Heart left ventricle (tissue), 13 donors: ENCODE measurements at regions not wholly inside any gene's neighbourhood (a gene's known extent, or its start where the extent isn't known, plus 50 kb on each side); places are given as distances from the start of the nearest gene placed in this dataset.

Experiments used
- POLR2A ChIP-seq, 2 donors: fragments of 450-650 bp; IDR thresholded peaks; one replicate each; pipeline ENCODE4 v1.6.1; 2017; ENCODE audit warnings: antibody characterized with exemption in 2 of 2, mild to moderate bottlenecking in 2 of 2, moderate library complexity in 2 of 2
- TF ChIP-seq, protein P1 (sequence below), 12 donors: fragments of 200-600 bp; sonication (generic) in 4 of 12; IDR thresholded peaks; one replicate each; pipeline versions ENCODE4 v1.5.0 to v1.8.0; 2018 to 2022; ENCODE audit warnings: antibody characterized with exemption in 12 of 12, mild to moderate bottlenecking in 5 of 12
- donor health status: ischemic (EF 13 %, LVEDD 7.1; RV severe dilation, severe dysfunction).
- donor health status: DM: no; HTN: yes; CAD: no.
- donor health status: DM: no; HTN: no; CAD: no.
- donor health status: ischemic (EF 25% LVEDD 6.9; RV normal size, moderate dysfunction).
- donor health status: ischemic (EF 25% LVEDD 5.7; RV mildly dilated, moderate dysfunction).
- donor health status: ischemic (EF 35%, LVEDD 5.7; RV mildly dilated, moderate dysfunction).
- donor health status: nonischemic (EF 11% LVEDD 7.7; RV severe dilation, severe dysfunction).
- donor health status: DM: yes; HTN: yes; CAD: no.
- donor health status: PGD.
- donor health status: ischemic (EF 29% LVEDD 5.4; RV normal size, mild dysfunction).
- donor health status: nonischemic (EF 23%, LVEDD 6.1; RV moderate dilation, normal function).

DNA sequence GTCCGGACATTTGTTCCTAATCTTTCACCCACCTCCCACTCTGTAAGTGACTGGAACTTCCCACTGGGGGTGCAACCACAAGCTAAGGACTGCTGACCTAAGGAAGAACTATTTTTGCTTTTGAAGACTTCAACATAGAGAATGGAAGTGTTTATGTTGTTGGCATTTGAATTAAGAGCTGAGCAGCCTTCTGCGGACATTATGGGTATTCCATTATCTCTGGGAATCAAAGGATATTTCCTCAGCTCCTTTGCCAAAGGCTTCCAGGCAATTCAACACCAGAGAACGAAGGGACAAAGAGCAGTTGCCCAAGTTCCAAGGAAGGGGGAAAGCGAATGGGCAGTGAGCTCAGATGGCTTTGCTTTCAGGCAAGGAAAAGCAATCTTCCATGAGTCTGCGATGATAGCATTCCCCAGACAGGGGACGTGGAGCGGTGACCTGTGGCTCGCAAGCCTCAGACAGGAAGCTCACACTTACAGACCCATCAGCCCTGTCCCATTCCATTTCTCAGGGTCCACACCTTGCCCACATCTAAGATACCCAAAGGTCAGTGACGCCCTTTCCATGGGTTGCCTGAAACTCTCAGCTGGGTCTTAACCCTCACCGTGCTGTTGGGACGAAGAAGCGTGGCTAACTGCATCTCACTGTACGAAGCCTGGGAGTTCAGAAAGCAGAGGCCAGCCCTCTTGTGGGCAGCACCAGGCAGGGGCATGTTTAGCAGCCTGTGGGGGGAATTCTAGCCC, 116.8 kb downstream of the COPS8 start:
- no peak for TF ChIP-seq POLR2A (IDR thresholded peaks at IDR 0.05)
- TF ChIP-seq, protein P1, sequence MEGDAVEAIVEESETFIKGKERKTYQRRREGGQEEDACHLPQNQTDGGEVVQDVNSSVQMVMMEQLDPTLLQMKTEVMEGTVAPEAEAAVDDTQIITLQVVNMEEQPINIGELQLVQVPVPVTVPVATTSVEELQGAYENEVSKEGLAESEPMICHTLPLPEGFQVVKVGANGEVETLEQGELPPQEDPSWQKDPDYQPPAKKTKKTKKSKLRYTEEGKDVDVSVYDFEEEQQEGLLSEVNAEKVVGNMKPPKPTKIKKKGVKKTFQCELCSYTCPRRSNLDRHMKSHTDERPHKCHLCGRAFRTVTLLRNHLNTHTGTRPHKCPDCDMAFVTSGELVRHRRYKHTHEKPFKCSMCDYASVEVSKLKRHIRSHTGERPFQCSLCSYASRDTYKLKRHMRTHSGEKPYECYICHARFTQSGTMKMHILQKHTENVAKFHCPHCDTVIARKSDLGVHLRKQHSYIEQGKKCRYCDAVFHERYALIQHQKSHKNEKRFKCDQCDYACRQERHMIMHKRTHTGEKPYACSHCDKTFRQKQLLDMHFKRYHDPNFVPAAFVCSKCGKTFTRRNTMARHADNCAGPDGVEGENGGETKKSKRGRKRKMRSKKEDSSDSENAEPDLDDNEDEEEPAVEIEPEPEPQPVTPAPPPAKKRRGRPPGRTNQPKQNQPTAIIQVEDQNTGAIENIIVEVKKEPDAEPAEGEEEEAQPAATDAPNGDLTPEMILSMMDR (IDR thresholded peaks at IDR 0.05): no peak
